ENCODE measurements at regions not wholly inside any gene's neighbourhood (a gene's known extent, or its start where the extent isn't known, plus 50 kb on each side); places are given as distances from the start of the nearest gene placed in this dataset.

- Histone ChIP-seq H3K4me1 (no peaks in the 10 kb centered on the region), H3K9me3 (no peaks in the 10 kb centered on the region), H3K27me3 (no peaks in the 10 kb centered on the region), H3K27ac (no peak overlapping the region), H3K36me3 (no peaks in the 10 kb centered on the region), H3K4me3 (no peak overlapping the region)
- intact Hi-C loops (cut with DNase I; ENCODE audit: low total_unique reads): no loop called here
- TF ChIP-seq POLR2A (IDR thresholded peaks at IDR 0.05): no peak
- TF ChIP-seq CTCF (IDR thresholded peaks at IDR 0.05 in 4 of 5, conservative IDR thresholded peaks at IDR 0.05 in 1 of 5): no peak
- in situ Hi-C loops (cut with MboI; ENCODE audit: low sequenced_read_pairs in 4 of 4): no loop called here
- ATAC-seq (no peak), DNase-seq (no peak)
These were observed 410.9 kb upstream of the TRPC7 start for GRCh38 chr5:136776022-136776927.

- Histone ChIP-seq H3K36me3 (no peaks in the 10 kb centered on the region), H3K9me3 (no peaks in the 10 kb centered on the region), H3K4me1 (no peaks in the 10 kb centered on the region), H3K4me3 (no peak overlapping the region), H3K27ac (no peak overlapping the region), H3K27me3 (no peaks in the 10 kb centered on the region)
- ATAC-seq (no peak), DNase-seq (no peak)
- in situ Hi-C loops (cut with MboI; ENCODE audit: low sequenced_read_pairs in 4 of 4): loop anchor here in 2 of 4 donors (25.0 kb wide), 1 partner anchor 510 kb away; no protein-coding TSS in a partner anchor
- TF ChIP-seq CTCF (IDR thresholded peaks at IDR 0.05 in 4 of 5, conservative IDR thresholded peaks at IDR 0.05 in 1 of 5): no peak
- no peak for TF ChIP-seq POLR2A (IDR thresholded peaks at IDR 0.05)
- intact Hi-C loops (cut with DNase I; ENCODE audit: low total_unique reads): no loop called here
These were observed 407.1 kb upstream of the TRPC7 start for GRCh38 chr5:136772491-136772890.

GRCh38 chr5:136769900-136770684 lies 404.7 kb upstream of the TRPC7 start:
- in situ Hi-C loops (cut with MboI; ENCODE audit: low sequenced_read_pairs in 4 of 4) (loop anchor here in 3 of 4 donors (10.0 to 25.0 kb wide), 2 partner anchors 508 to 515 kb away; no protein-coding TSS in a partner anchor), intact Hi-C loops (cut with DNase I; ENCODE audit: low total_unique reads) (no loop called here)
- TF ChIP-seq POLR2A (IDR thresholded peaks at IDR 0.05): no peak
- TF ChIP-seq CTCF (IDR thresholded peaks at IDR 0.05 in 4 of 5, conservative IDR thresholded peaks at IDR 0.05 in 1 of 5): peak; percentile 35 to 64 (median 50)
- no peak overlapping the region for H3K4me3 ChIP-seq
- H3K27me3 ChIP-seq: no peaks in the 10 kb centered on the region
- no peaks in the 10 kb centered on the region for H3K9me3 ChIP-seq
- no peaks in the 10 kb centered on the region for H3K36me3 ChIP-seq
- DNase-seq (peak; percentile 15 to 39), ATAC-seq (peak in 1 of 2 donors; percentile 62)
- no peak overlapping the region for H3K27ac ChIP-seq
- H3K4me1 ChIP-seq: no peaks in the 10 kb centered on the region

GRCh38 chr5:136769093-136769492 lies 403.7 kb upstream of the TRPC7 start:
- no peak for ATAC-seq

More at GRCh38 chr5:136769093-136769492, 403.7 kb upstream of the TRPC7 start:
- H3K9me3 ChIP-seq: no peaks in the 10 kb centered on the region
- in situ Hi-C loops (cut with MboI; ENCODE audit: low sequenced_read_pairs in 4 of 4) (loop anchor here in 3 of 4 donors (10.0 to 25.0 kb wide), 2 partner anchors 507 to 514 kb away; no protein-coding TSS in a partner anchor), intact Hi-C loops (cut with DNase I; ENCODE audit: low total_unique reads) (no loop called here)
- TF ChIP-seq POLR2A (IDR thresholded peaks at IDR 0.05) (no peak), CTCF (IDR thresholded peaks at IDR 0.05 in 4 of 5, conservative IDR thresholded peaks at IDR 0.05 in 1 of 5) (no peak)
- H3K36me3 ChIP-seq: no peaks in the 10 kb centered on the region
- no peaks in the 10 kb centered on the region for H3K27me3 ChIP-seq
- no peaks in the 10 kb centered on the region for H3K4me1 ChIP-seq
- no peak overlapping the region for H3K4me3 ChIP-seq
- no peak for DNase-seq
- no peak overlapping the region for H3K27ac ChIP-seq
